Spleen (tissue), 11 donors: ENCODE measurements at regions not wholly inside any gene's neighbourhood (a gene's known extent, or its start where the extent isn't known, plus 50 kb on each side); places are given as distances from the start of the nearest gene placed in this dataset.
"Not testable (repeated sequence)": the region's sequence is repeated elsewhere in the genome, so short reads cannot be mapped to it uniquely, and the experiment has no call there.

ENCODE experiments used
- DNase-seq: peaks from one replicate; pipeline ENCODE4 v3.0.0-alpha.2; 2020
- H3K27ac ChIP-seq, 8 donors: fragments of 200-600 bp; sonication (generic) in 7 of 8; 1 replicate in 4 of 8; 2 replicates in 4 of 8; pipeline versions ENCODE4 v1.5.0 to v1.8.0; 2016 to 2021; ENCODE audit warnings: inconsistent platforms in 4 of 8, mild to moderate bottlenecking in 4 of 8, moderate library complexity in 1 of 8
- H3K27me3 ChIP-seq, 7 donors: fragments of 200-600 bp; sonication (generic) in 6 of 7; replicated peaks in 1 of 7; 1 replicate in 4 of 7; 2 replicates in 3 of 7; pipeline versions ENCODE4 v1.5.0 to v1.8.0; 2016 to 2021; ENCODE audit warnings: inconsistent platforms in 3 of 7, mild to moderate bottlenecking in 1 of 7
- H3K36me3 ChIP-seq, 6 donors: fragments of 200-600 bp; sonication (generic) in 5 of 6; 1 replicate in 4 of 6; 2 replicates in 2 of 6; pipeline versions ENCODE4 v1.5.0 to v1.8.0; 2016 to 2021; ENCODE audit warnings: inconsistent platforms in 2 of 6
- H3K4me1 ChIP-seq, 6 donors: fragments of 200-600 bp; sonication (generic) in 5 of 6; 1 replicate in 3 of 6; 2 replicates in 3 of 6; pipeline versions ENCODE4 v1.5.0 to v1.8.0; 2016 to 2021; ENCODE audit warnings: inconsistent platforms in 3 of 6
- H3K4me3 ChIP-seq, 8 donors: fragments of 200-600 bp; sonication (generic) in 7 of 8; 1 replicate in 4 of 8; 2 replicates in 4 of 8; pipeline versions ENCODE4 v1.5.0 to v1.8.0; 2016 to 2021; ENCODE audit warnings: inconsistent platforms in 4 of 8, mild to moderate bottlenecking in 4 of 8, moderate library complexity in 2 of 8
- H3K9me3 ChIP-seq, 8 donors: fragments of 200-600 bp; sonication (generic) in 7 of 8; 1 replicate in 4 of 8; 2 replicates in 4 of 8; pipeline versions ENCODE4 v1.5.0 to v1.8.0; 2016 to 2021; ENCODE audit warnings: inconsistent platforms in 4 of 8
- POLR2A ChIP-seq, 3 donors: fragments of 450-650 bp; IDR thresholded peaks; one replicate each; pipeline ENCODE4 v1.5.1; 2017; ENCODE audit warnings: antibody characterized with exemption in 3 of 3, mild to moderate bottlenecking in 1 of 3
- POLR2AphosphoS5 ChIP-seq, 3 donors: sonication (generic); formaldehyde crosslinking; IDR thresholded peaks; one replicate each; pipeline ENCODE4 v1.5.1; 2017; ENCODE audit warnings: antibody characterized with exemption in 3 of 3
- WGBS, 5 donors: extraction: QIAGEN DNeasy Blood & Tissue Kit in 3 of 5; methylation state at CpG; one replicate each; pipeline versions ENCODE4 v1.1.5 to v1.1.7; 2013 to 2018; 5-methylcytosine and 5-hydroxymethylcytosine counted together
- intact Hi-C: fragments of 100-400 bp; cut with DNase I; formaldehyde crosslinking; loops from one replicate; pipeline ENCODE4 v1.15.0; 2023; ENCODE audit warnings: low total_unique reads
- TF ChIP-seq, protein P1 (sequence below), 11 experiments: fragments of 200-600 bp in 7 of 11; fragments of 450-650 bp in 4 of 11; sonication (generic) in 4 of 11; IDR thresholded peaks in 8 of 11; conservative IDR thresholded peaks in 3 of 11; 1 replicate in 7 of 11; 2 replicates in 4 of 11; pipeline versions ENCODE4 v1.4.0 to v1.8.0; 2016 to 2021; ENCODE audit warnings: antibody characterized with exemption in 11 of 11, inconsistent platforms in 4 of 11, mild to moderate bottlenecking in 1 of 11
- donor health status: healthy with polysubstance abuse.
- donor health status: DM: no; HTN: no; CAD: no; lungs with moderate emphysema.
- donor health status: DM: no; HTN: no; CAD: no.
- donor health status: Bipolar disorder and iron deficiency.
- donor health status: healthy.
- donor health status: DM: no; HTN: no; CAD: no.
- donor health status: DM: yes; HTN: yes; CAD: no.

GRCh38 chr13:90055760-90056159, 1291.7 kb upstream of the MIR17HG start:
- Histone ChIP-seq H3K27ac (no peak overlapping the region), H3K4me1 (no peaks in the 10 kb centered on the region), H3K27me3 (no peaks in the 10 kb centered on the region), H3K36me3 (no peaks in the 10 kb centered on the region), H3K4me3 (no peak overlapping the region), H3K9me3 (peaks cover 0 to 3% (median 0%) of the 10 kb centered on the region in 8 donors)
- no peak for TF ChIP-seq POLR2AphosphoS5 (IDR thresholded peaks at IDR 0.05)
- TF ChIP-seq, protein P1, sequence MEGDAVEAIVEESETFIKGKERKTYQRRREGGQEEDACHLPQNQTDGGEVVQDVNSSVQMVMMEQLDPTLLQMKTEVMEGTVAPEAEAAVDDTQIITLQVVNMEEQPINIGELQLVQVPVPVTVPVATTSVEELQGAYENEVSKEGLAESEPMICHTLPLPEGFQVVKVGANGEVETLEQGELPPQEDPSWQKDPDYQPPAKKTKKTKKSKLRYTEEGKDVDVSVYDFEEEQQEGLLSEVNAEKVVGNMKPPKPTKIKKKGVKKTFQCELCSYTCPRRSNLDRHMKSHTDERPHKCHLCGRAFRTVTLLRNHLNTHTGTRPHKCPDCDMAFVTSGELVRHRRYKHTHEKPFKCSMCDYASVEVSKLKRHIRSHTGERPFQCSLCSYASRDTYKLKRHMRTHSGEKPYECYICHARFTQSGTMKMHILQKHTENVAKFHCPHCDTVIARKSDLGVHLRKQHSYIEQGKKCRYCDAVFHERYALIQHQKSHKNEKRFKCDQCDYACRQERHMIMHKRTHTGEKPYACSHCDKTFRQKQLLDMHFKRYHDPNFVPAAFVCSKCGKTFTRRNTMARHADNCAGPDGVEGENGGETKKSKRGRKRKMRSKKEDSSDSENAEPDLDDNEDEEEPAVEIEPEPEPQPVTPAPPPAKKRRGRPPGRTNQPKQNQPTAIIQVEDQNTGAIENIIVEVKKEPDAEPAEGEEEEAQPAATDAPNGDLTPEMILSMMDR (IDR thresholded peaks at IDR 0.05 in 8 of 11, conservative IDR thresholded peaks at IDR 0.05 in 3 of 11): no peak
- TF ChIP-seq POLR2A (IDR thresholded peaks at IDR 0.05): no peak
- no peak for DNase-seq
- intact Hi-C loops: no loop called here

GRCh38 chr13:90064226-90064625, 1283.3 kb upstream of the MIR17HG start:
- H3K4me3 ChIP-seq, intact Hi-C loops, H3K27me3 ChIP-seq, H3K36me3 ChIP-seq, H3K27ac ChIP-seq, H3K4me1 ChIP-seq, DNase-seq: not testable (repeated sequence)
- peaks cover 0 to 13% (median 3%) of the 10 kb centered on the region in 8 donors for H3K9me3 ChIP-seq

GRCh38 chr13:90068658-90069057, 1278.8 kb upstream of the MIR17HG start:
- WGBS, 5 donors: 13 to 39% (median 21%) methylated on average over 3 of the region's 3 CpGs
- intact Hi-C loops: no loop called here
- DNase-seq: no peak

DNA sequence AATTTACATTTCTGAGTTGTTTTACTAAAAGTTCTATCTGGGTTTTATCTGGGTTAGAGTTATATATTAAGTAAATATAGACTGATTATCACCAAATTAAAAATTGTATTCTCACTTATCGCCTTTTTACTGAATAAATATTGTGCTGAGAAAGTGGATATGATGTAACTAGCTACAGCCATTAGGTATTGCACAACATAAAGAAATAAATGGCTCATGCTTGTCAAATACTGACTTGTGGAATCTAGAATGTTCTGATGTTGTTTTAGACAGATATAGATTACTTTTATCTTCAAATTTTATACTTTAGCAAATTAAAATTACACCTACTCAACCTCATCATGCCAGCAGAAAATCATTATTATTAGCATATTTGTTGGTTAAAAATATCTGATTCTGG, 1277.1 kb upstream of the MIR17HG start:
- Histone ChIP-seq H3K36me3 (no peaks in the 10 kb centered on the region), H3K9me3 (peaks cover 0 to 12% (median 0%) of the 10 kb centered on the region in 8 donors), H3K4me1 (no peaks in the 10 kb centered on the region), H3K27ac (no peak overlapping the region), H3K4me3 (no peak overlapping the region), H3K27me3 (no peaks in the 10 kb centered on the region)
- no peak for DNase-seq
- intact Hi-C loops: no loop called here
- WGBS, 5 donors: 69 to 88% (median 78%) methylated on average over 1 of the region's 1 CpG
- TF ChIP-seq, protein P1 (IDR thresholded peaks at IDR 0.05 in 8 of 11, conservative IDR thresholded peaks at IDR 0.05 in 3 of 11): no peak
- TF ChIP-seq POLR2A (IDR thresholded peaks at IDR 0.05) (no peak), POLR2AphosphoS5 (IDR thresholded peaks at IDR 0.05) (no peak)

More at GRCh38 chr13:90068658-90069057, 1278.8 kb upstream of the MIR17HG start:
- Histone ChIP-seq H3K27me3 (no peaks in the 10 kb centered on the region), H3K4me1 (no peaks in the 10 kb centered on the region), H3K4me3 (no peak overlapping the region), H3K27ac (no peak overlapping the region), H3K36me3 (no peaks in the 10 kb centered on the region), H3K9me3 (peaks cover 0 to 22% (median 3%) of the 10 kb centered on the region in 8 donors)
- TF ChIP-seq POLR2A (IDR thresholded peaks at IDR 0.05) (no peak), POLR2AphosphoS5 (IDR thresholded peaks at IDR 0.05) (no peak)
- TF ChIP-seq, protein P1 (IDR thresholded peaks at IDR 0.05 in 8 of 11, conservative IDR thresholded peaks at IDR 0.05 in 3 of 11): no peak
